NCI-H1417 (cell line): ENCODE measurements at regions not wholly inside any gene's neighbourhood (a gene's known extent, or its start where the extent isn't known, plus 50 kb on each side); places are given as distances from the start of the nearest gene placed in this dataset.
A peak's percentile ranks its signal among the peaks of the same experiment; 100 is the strongest.
"Not testable (repeated sequence)": the region's sequence is repeated elsewhere in the genome, so short reads cannot be mapped to it uniquely, and the experiment has no call there.

Experiments
- DNase-seq, 3 experiments: peaks; one replicate each; lab custom pipeline; 2025; lab: John Stamatoyannopoulos, UW

DNA sequence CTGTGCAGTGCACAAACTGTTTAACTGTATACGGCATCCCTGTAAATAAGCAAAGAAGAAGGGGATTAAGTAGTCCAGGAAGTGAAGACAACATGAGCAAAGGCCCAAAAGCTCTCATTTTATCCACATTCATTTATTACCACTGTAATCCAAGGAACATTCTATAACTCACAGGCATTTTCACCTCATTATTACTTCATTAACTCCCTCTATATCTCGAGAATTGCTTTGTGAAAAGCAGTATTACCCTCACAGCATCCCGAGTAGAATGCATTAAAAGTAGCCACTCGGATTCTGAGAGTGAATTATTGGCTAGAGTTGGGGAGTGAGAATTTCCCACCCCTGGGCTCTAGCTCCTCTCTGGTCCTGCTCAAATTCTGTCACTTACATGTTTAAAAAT, 51.0 kb upstream of the CHCHD3 start:
- DNase-seq: no peak

DNA sequence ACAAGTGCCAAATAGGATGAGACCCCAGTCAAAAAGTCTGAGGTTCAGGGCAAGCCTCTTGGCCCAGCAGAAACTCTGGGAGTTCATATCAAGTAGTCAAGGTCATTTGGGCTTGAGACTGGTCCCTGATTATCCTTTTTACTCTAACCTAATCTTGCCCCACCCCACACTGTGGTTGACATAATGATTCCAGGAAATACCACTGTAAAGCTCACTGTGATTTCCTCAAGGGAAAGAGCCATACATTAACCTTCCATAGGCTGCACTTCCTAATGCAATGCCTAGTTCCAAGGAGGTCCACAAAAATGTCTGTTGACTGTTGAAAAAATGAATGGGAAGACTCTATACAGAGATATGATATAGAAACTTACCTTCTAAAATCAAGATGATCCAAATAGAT, 52.9 kb upstream of the CHCHD3 start:
- no peak for DNase-seq

DNA sequence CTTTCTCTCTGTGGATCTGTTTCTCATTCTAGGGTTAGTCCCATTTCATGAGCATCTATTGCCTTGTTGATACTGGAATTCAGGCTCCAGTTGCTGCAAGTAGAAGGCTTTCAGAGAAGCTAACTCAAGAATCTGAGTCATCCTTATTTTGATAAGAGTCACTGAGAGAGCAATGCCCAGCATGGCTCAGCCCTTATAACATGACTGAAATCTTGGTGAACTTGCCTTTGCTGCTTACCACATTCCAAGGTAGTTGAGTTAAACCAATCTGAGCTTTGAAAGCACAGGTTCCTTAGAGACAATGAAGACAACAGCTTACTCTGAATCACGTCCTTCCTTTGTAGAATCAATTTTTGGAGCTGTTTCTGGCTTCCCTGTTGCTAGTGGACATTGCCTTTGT, 53.6 kb upstream of the CHCHD3 start:
- DNase-seq: no peak

DNA sequence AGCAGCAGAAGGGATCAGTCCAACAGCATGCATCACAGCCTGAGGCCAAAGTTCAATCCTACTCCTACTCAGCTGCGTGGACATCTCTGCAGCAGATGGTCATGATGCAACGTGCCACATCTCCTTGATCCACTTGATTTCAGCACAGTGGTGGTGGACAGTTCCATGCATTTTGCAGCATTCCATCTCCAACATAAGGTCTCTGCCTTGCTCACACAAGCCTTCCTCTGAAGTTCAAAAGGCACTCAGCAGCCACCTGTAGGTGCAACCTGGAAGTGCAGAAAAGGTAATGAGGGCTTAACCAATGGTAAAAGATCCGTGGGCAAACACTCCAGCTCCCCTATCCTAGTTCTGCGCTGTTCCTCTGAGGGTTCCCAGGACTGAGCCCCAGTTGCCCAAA, 57.5 kb upstream of the CHCHD3 start:
- DNase-seq: no peak

DNA sequence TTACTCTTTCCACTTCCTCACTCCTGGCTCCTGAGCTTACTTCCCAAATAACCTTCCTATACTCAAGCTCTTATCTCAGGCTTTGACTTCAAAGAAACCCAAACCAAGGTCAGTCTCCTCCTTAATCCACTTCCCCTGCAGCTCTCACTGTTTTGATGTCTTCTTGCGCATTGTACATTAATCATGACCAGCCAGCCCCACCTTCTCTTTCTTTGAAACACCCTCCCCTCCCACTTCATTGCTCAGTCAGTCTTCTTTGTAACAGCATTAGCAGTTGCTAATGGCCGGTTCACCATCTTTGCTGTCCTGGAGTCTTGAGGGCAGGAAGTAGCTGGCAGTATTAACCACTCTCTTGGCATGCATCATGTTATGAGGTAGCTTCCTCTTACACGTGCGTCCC, 57.9 kb upstream of the CHCHD3 start:
- no peak for DNase-seq

DNA sequence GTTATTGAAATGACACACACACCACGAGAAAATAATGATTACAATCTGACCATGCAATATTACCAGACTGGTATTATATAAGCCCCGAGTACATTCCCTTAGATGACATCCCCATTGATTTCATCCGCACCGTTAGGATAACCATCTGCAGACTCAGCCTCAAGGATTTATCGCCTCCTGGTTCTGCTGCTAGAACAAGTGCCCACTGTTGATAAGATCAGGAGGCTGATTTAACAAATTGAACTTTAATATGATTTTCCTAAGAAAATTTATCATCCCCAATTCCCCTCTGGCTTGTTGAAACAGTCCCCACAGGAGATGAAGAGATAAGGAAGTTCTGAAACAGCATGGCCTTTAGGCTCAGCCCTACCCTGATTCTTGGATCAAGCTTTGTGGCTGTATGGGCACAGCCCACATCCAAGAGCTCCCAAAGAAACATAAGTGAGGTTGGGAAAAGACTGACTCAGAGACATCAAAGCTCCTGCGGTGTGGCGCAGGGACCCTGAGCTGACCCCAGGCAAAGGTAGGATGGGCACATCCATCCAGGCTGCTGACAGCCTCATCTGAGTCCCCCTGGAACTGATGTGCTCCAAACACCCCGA, 59.2 kb upstream of the CHCHD3 start:
- DNase-seq: no peak

DNA sequence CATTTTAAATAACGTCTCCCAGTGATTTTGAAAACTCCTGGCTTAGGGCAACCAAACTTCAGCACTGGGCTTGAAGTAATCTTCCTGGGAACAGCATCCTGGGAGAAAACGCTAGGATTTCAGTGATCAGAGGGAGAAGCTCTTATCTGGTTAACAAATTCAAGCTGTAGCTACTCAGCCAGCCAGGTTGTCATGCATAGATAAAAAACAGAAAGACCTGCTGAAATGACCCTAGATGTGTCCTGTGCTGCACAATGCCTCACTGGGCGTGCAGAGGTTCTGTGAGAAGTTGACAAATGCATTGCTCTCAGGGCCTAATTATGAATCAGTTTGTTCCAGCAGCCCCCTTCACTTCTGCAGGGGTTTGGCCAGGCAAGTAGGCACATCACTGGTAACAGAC, 68.9 kb upstream of the CHCHD3 start:
- DNase-seq: no peak

DNA sequence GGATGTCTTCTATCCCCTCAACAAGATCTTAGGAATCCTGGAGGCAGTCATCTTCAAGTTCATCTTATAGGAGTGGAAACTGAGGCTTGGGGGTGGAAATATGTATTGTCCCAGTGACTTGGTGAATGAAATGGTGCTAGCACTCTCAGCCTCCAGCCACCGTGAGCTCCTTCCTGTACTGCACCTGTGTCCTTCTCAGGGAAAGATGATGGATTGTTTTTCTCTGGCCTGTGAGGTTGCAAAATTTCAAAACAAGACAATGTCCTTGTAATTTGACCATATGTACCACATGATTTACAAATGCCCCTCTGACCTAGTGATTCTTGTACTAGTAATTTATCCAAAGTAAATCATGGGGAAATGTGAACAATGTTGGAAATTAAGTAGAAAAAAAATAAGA, 71.0 kb upstream of the CHCHD3 start:
- no peak for DNase-seq

DNA sequence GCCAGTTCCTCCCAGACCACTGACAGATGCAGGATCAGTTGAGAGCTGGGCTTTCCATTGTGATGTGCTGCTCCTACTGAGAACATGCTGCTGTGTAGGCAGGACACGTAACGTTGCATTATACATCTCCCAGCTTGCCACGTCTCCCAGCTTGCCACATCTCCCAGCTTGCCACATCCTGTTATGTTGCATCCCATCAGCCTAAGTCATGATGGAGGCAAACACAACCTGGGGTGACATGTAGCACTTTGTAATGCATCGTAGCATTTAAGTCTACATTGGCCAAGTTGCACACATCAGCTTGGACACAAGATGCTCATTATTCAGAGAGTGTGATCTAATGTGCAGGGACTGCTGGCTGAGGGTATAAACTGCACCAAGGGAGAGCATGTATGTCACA, 73.3 kb upstream of the CHCHD3 start:
- no peak for DNase-seq

DNA sequence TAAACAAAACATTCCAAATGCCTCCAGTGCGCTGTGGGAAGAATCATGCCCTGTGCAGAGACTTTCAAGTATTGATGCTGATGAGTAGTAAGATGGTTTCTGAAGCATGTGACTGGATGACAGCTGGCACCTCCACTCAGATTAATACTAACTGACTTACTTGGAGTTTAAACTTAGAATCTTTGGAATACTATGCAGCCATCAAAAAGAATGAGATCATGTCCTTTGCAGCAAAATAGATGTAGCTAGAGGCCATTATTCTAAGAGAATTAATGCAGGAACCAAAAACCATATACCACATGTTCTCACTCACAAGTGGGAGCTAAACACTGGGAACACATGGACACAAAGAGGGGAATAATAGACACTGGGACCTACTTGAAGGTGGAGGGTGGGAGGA, 73.8 kb upstream of the CHCHD3 start:
- DNase-seq: no peak

DNA sequence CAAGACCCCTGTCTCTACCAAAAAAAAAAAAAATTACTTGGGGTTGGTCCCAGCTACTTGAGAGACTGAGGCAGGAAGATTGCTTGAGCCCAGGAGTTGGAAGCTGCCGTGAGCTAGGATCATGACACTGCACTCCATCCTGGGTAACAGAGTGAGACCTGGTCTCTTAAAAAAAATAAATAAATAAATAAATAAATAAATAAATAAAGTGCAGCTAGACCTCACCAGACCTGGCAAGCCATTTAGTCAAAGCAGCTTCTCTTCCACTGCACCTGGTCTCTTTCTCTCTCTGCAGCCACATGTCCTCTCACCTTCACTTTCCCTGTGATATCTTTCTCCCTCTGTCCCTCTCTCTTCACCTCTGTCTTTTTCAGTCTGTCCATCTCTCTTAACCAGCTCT, 75.2 kb upstream of the CHCHD3 start:
- no peak for DNase-seq

DNA sequence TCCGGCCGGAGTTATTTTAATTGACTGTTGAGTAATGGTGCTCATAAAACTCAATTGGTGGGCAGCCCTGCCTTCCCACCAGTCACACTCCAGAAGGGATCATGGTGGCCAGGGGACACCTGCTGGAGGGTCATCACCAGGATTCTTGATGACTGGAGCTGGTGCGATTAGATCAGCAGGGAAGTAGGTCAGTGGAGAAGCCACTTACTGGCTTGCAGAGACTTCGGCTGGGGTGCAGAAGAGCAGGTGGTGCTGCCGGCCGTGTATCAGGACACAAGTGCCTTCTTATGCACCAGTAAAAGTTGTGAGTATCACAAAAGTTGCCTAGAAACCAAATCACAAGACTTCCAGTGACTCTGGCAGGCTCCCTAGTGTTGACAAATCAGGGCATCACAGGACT, 82.6 kb upstream of the CHCHD3 start:
- peak in 2 of 3 experiments; percentile 10 to 22 for DNase-seq

DNA sequence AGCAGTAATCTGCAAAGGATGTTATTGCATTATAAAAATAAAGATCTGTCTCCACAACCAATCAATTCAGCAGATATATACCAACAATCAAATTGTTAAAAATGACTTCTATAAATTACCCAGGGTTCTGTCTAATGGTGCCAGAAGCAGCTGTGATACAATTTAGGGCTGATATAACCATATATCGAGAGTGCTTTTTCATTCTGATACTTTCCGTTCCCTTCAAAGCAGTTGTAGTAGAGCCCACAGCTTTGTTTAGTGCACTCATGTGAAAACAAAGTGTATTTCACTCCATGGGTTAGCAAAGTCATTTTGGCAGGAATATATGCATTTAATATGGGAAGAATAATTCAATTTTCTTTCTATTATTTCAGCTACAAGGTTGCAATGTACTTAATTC, 83.1 kb upstream of the CHCHD3 start:
- no peak for DNase-seq

DNA sequence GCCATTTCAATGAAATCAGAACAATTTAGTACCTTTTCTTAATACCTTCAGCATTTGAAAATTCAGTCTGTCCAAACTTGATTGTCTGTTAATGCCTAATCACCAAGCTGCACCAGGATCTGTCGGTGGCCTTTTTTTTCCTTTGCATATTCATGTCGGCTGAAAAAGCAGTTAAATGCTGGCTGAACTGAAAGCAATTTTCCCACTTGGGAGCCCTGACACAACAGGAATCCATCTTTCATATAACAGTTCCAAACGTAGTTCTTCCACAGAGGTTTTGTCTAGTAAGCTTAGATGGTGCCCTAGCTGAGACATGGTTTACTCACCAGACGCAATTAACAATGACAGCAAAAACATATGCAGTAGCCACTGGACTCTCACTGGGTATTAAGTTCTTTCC, 83.6 kb upstream of the CHCHD3 start:
- no peak for DNase-seq

DNA sequence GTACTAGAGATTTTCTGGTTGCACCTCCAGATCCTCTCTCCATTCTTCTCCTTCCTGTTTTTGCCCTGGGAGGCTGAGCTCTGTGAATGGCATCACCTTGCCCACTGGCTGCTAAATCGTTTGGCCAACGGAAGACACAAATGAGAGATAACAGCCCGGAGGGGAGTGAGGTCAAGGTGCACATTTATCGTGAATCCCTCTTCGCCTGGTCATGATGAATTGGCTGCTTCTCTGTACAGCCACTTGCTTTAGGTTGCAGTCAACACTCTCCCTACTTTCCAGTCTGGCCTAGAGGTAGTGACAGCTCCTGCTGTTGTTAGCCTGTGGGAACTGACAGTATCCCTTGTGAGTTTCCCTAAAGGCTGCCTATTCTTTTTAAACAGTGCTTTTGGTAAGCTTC, 85.4 kb upstream of the CHCHD3 start:
- no peak for DNase-seq

DNA sequence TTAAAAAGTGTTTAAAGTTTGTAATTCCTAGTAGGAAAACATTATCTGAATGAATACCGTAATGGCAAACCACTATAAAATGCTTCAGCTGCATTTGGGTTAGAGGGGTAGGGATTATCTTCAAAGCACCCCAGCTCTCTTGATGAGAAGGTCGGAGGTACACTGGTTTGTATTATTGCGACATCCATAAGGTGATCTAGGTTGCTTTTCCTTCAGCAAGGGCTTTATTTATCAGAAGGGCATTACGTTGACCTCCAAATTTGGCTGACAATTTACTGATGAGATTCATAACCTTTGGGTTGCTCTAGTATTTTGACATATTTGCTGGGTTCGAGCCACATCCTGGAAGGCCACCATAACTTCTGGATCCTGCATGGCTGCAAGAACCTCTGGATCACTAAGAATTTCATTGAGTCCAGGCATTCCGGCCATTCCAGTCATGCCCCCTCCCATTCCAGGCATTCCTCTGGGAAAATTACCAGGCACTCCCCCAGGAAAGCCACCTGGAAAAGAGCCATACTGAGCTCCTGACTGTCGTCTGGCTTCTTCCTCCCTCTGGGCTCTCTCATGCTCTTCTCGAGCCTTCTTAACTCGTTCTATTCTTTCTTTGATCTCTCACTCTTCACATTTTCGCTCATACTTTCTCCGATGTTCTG, 83.6 kb upstream of the EXOC4 start:
- DNase-seq: not testable (repeated sequence)

DNA sequence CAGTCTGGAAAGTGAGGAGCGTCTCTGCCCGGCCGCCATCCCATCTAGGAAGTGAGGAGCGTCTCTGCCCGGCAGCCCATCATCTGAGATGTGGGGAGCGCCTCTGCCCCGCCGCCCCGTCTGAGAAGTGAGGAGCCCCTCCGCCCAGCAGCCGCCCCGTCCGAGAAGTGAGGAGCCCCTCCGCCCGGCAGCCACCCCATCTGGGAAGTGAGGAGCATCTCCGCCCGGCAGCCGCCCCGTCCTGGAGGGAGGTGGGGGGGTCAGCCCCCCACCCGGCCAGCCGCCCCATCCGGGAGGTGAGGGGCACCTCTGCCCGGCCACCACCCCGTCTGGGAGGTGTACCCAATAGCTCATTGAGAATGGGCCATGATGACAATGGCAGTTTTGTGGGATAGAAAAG, 75.4 kb upstream of the EXOC4 start:
- DNase-seq: not testable (repeated sequence)

DNA sequence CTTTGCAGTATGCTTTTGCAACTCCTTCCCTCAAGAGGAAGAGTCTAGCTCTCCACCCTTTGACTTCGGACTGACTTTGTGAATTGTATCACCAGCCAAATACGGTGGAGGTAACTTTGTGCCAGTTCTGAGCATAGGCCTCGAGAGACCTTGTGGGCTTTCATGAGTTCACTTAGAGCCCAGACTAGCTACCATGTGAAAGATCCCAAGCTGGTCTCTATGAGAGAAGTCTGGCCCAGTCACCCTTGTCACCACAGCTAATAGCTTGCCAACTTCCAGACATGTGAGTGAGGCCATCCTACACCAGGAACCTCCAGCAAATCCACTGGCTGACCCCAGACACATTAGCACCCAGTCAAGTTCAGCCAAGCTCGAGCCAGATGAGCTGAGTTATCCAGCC, 72.2 kb upstream of the EXOC4 start:
- DNase-seq: no peak

DNA sequence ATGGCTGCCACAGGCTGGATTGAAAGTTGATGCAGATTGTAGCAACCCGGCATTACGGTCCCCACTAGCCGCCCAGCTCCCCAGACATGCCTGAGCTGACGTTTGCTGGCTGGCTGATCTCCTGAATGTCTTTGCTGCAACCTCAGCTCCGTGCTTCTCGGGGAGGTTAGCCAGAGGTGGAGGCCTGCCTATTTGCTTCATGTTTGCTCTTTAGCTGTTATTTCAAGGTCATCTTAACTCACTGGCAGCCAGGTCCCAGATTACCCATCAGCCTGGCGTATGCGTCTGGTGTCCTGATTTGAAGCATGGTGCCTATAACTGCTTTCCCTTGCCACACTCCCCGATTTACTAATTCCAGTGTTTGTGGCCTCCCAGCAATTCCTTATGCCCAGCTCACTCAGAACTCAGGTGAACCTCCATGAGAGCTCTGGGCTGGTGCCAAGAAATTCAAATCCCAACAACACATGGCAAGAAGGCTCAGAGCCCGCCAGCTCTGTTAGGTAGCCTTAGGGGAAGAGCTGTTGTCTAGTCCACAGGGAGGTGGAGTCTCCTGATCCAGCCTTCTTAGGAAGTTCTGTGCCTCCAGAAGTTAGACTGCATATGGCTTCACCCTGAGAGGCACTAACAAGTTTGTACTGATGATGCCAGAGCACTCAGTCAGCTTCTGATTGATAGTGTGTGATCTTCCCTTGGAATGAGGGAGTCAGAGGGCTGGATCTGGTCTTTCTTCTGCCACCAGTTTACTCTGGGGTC, 69.7 kb upstream of the EXOC4 start:
- DNase-seq: no peak

DNA sequence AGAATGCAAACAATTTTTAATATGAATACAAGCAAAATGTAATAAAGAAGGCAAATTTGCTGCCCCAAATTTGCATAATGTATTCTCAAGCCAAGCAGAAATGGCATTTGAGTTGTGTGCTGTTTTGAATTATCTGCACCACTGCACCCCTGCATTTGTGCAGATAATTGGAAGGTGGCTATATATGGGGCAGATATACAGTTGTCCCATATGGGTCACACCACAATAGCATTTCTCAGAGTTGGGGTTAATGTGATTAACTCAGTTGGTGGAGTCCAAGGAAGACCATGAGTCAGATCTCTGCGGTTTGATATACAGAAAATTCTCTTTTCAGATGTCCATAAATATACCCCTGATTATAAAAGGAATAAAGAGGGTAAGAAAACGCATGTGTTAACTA, 68.9 kb upstream of the EXOC4 start:
- no peak for DNase-seq

DNA sequence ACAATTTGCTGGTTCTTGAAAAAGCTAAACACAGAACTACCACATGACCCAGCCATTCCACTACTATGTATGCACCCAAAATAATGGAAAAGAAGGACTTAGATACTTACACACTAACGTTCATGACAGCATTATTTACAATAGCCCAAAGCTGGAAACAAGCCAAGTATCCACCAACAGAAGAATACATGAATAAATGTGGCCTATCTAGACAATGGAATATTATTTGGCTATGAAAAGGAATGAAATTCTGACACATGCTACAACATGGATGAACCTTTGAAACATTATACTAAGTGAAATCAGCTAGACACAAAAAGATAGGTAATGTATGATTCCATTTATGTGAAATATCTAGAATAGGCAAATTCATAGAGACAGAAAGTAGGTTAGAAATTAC, 67.4 kb upstream of the EXOC4 start:
- DNase-seq: no peak

DNA sequence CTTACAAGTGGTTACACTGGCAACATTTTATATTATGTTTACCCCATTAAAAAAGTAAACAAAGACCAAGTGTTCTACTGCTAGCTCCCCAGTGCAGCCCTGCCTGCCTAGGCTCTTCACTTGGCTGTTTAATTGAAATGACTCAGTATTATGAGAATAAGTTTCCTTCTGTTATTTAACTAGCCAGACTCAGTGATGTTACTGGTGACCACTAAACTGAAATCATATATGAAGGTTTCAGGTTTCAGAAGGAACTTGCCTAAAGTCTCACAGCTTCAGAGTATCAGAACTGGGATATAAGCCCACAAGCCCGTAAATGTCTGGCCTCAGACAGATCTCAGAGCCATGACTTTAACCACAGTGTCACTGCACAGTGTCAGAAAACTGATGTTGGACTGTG, 66.8 kb upstream of the EXOC4 start:
- DNase-seq: no peak

DNA sequence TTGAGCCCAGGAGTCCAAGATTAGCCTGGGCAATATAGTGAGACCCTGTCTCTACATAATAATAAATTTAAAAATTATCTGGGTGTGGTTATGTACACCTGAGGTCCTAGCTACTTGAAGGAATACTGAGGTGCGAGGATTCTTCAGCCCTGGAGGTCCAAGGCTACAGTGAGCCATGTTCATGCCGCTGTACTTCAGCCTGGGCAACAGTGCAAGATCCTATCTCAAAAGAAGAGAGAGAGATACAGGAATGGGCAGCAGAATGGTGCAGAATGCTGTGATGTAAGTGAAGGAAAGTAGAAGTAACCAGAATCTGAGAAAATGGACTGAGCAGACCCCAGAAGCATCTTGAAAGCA, 62.7 kb upstream of the EXOC4 start:
- DNase-seq: no peak

DNA sequence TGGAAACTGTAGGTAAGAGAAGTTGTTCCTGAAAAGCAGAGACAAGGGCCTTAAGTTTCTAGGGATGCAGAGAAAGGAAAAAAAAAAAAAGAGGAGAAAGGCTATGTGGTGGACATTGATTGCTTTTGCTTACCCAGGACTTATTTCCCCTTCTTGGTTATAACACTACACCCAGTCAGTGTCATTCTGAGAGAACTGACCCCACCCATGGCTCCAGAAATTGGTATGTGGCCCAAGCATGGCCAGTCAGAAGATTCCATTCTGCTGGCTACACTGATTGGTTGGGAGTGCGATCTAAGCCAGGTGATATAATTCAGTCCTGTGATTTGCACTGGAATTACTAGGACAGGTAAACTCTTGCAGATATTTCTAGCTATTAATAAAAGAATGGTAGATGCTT, 62.2 kb upstream of the EXOC4 start:
- no peak for DNase-seq
